ENCODE measurements at regions not wholly inside any gene's neighbourhood (a gene's known extent, or its start where the extent isn't known, plus 50 kb on each side); places are given as distances from the start of the nearest gene placed in this dataset.
"Not testable (repeated sequence)": the region's sequence is repeated elsewhere in the genome, so short reads cannot be mapped to it uniquely, and the experiment has no call there.

DNA sequence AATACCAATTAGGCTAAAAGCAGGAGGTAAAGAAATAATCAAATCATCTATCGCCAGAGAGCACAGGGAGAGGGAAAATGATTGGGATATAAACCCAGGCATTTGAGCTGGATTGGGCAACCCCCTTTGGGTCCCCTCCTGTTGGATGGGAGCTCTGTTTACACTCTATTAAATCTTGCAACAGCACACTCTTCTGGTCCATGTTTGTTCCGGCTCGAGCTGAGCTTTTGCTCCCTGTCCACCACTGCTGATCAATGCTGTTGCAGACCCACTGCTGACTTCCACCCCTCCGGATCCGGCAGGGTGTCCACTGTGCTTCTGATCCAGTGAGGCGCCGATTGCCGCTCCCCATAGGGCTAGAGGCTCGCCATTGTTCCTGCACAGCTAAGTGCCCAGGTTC is 493.8 kb downstream of the MATN1 start:
- DNase-seq: no peak

DNA sequence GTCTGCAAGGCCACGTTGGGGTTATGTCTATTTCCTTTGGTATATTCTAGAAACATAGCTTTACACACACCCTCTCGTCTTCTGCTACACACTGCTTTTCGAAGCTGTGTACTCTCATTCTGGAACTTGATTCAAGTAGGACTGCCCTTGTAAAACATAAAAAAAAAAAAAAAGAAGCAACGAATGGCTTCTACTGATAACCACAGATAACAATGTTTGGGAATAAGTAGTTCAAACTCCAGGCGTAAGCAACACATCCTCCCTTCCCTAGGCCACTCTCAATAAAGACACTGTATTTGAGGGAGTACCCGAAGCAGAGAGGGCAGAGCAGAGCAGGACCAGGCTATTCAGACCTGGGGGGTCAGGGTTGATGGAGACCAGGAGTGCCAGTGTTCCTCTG is 496.7 kb downstream of the MATN1 start:
- DNase-seq: no peak

DNA sequence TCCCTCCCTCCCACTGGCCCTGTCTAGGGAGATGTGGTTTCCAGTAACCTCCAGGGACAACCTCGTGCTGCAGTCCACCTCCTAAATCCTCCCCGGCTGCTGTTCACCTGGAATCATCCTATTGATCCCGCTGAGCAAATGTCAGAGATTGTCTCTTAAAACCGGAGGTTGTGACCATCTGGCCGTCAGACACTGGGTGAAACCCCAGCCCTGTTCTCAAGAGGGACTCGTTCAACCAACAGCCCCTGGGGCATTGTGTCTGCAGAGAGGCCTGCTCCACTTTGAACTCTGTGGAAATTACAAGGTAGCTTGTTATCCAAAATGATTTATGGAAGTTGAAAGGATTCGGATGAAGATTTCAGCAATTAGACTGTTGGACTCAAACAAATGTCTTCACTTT is 498.0 kb downstream of the MATN1 start:
- no peak for DNase-seq

DNA sequence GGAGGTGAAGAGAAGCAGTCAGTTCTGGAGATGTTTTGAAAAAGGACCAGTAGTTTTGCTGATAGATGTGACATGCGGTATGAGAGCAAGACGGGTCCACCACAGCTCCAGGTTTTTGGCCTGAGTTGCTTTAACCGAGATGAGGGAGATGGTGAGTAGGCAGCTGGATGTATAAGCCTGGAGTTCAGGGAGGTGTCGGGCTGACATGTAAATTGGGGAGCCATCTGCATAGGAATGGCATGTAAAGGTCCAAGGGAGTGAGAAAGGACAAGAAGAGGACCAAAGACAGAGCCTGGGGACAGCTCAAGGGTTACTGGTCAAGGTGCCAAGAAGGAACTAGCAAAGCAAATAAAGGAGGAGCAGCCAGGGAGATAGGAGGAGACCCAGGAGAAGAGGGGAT is 503.7 kb downstream of the MATN1 start:
- DNase-seq: no peak

DNA sequence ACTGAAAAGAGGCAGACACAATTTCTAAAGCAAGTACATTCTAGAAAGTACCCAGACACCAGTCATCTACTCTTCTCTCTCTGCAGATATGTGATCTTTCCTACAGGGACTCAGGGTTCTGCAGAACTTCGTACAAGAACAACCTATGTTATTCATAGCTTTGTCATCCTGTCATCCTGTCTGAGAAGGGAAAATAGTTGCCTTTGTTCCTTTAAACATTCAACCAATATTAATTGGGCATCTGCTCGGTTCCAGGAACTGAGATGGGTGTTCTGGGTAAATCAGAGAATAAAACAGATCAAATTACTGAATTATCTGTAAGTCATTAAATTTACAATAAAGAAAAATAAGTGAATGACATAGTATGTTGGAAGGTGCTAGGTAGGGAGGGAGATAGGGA is 504.9 kb downstream of the MATN1 start:
- no peak for DNase-seq

DNA sequence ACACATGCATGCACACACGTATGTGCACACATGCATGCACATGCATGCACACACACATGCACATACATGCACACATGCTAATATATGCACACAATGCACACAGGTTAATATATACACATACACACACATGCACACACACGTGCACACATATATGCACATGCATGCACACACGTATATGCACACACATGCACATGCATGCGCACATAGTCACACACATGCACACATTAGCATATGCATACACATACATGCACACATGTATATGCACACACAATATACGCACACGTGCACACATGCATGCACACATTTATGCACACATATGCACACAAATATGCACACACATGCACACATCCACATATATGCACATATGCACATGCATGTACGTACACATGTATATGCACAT is 506.8 kb downstream of the MATN1 start:
- DNase-seq: no peak

DNA sequence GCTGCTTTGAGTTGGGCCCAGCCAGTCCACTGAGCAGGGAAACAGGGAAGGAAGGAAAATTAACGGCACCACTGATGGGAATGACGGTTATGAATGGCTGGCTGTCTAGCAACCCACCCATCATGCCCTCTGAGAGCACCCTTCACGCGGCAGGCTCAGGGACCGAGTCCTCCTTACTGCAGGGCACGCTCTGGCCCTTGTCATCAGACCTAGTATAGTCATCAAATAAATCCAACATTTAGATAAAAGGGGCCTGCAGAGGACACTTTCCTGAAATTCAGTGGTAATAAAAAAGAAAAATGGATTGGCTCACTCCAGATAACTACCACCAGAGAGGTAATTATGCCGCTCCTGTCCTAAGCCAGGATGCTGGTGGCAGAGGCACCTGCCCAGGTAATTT is 509.4 kb downstream of the MATN1 start:
- DNase-seq: no peak

DNA sequence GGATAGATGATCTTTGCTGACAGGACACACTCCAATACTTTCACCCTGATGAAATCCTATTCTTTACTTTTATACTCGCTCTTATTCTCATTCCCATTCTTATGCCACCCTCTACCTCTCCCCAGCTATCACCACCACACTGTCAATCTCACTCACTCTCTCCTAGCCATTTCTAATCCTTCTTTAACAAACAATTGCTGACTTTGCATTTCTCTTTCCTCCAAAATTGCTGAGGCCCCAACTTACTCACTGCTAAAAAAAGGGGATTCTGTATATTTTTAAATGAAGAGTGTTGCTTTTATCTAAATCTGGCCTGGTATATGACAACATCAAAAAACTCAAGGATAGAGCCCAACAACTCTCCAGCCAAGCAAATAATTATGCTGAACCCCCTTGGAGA is 515.4 kb downstream of the MATN1 start:
- DNase-seq: not testable (repeated sequence)

DNA sequence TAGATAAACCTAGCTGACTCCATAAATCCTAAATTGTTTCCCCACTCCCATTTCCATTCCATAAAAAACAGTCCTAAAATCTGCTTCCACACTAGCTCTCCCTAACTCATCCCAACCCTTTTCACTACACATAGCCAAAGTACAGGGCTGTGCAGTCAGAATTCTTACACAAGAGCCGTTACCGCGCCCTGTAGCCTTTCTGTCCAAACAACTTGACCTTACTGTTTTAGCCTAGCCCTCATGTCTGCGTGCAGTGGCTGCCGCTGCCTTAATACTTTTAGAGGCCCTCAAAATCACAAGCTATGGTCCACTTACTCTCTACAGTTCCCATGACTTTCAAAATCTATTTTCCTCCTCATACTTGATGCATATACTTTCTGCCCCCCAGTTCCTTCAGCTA is 516.8 kb downstream of the MATN1 start:
- not testable (repeated sequence) for DNase-seq

DNA sequence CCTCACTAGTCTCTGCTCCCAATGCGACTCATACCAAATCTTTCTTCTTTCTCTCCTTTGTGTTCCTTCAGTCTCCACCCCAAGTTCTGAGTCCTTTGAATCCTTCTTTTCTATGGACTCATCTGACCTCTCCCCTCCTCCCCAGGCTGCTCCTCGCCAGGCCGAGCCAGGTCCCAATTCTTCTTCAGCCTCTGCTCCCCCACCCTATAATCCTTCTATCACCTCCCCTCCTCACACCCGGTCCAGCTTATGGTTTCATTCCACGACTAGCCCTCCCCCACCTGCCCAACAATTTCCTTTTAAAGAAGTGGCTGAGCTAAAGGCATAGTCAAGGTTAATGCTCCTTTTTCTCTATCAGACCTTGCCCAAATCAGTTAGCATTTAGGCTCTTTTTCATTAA is 518.5 kb downstream of the MATN1 start:
- DNase-seq: not testable (repeated sequence)

DNA sequence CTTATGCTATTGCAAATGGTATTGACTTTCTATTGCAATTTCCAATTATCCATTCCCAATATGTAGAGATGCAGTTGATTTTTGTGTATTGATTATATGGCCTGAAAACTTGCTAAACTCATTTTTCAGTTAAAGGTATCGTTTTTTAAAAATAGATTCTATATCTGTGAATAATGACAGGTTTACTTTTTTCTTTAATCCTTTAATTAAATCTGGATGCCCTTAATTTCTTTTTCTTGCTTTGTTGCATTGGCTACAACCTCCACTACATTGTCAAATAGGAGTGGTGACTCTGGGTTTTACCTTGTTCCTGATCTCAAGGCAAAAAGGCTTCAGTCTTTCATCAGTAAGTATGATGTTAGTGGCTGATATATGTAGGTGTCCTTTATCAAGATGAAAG is 522.4 kb downstream of the MATN1 start:
- no peak for DNase-seq

DNA sequence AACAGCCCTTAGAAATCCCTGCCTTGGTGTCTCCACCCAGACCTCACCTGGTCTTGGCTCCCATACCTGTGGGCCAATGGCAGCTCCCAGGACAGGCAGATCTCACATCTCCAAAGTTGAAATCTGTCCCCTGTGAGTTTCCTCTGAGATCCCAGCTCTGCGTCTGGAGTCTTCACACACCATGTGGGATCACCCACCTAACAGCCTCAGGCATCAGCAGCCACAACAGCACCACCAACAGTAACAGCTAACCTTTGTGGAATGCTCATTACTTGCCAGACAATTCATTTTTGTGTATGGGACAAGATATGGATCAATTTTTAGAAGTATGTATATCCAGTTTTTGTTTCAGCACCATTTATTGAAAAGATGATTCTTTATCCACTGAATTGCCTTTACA is 523.2 kb downstream of the MATN1 start:
- DNase-seq: no peak

DNA sequence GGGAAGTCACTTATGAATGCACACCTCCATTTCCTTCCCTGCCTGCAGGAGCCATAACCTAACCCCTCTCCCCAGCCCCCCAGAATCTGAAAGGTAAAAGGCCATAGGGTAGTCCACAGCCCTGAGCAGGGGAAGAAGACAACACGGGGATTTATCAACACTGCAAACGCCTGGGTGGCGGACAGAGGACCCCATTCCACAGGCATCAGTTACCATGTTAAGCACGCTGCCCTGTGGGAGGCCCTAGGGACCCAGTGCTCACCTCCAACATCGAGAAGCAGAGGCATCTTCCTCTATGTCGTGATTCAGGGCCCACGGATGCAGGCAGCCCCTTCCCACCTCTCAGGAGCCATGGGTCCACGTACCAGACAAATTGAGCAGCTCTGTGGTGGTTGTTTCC is 523.8 kb downstream of the MATN1 start:
- no peak for DNase-seq

DNA sequence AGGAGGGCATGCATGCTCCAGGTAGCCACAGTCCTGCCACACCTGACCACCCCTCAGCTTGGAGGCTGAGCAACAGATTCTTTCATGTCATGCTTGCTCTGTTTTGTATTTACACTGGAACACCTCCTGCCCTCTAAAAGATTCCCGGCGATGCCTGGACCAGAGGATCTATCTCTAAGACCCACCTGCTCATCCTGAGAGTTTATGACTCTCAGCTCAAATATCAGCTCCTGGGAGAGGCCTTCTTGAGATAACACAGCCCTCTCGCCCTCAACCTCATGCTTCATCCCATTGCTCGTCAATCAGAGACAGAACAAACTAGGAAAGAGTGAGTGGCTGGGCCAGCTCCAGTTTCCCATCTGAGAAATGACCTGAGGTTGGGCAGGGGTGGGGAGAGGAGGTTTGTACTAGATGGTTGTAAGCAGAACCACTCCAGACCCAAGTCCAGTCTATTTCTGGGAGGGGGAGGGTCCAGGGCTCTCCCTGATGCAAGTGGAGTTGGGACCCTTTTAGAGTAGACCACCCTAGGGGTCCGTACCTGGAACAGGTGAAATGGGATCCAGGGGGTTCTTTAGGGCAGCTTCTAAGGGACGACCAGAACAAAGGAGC is 524.5 kb downstream of the MATN1 start:
- no peak for DNase-seq

DNA sequence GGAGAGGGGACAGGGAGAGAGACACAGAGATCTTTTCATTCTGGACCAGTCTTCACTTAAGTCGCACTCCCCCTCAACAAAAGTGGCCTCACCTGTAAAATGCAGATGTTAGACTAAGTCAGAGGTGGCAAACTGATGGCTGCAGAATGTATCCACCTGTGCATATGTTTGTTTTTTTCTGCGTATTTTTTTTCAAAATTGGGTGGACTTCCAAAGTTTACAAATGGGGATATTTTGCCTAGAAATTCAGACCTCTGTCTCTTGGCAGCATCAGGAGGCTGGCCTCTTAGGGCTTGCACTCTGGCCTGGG is 525.0 kb downstream of the MATN1 start:
- no peak for DNase-seq

DNA sequence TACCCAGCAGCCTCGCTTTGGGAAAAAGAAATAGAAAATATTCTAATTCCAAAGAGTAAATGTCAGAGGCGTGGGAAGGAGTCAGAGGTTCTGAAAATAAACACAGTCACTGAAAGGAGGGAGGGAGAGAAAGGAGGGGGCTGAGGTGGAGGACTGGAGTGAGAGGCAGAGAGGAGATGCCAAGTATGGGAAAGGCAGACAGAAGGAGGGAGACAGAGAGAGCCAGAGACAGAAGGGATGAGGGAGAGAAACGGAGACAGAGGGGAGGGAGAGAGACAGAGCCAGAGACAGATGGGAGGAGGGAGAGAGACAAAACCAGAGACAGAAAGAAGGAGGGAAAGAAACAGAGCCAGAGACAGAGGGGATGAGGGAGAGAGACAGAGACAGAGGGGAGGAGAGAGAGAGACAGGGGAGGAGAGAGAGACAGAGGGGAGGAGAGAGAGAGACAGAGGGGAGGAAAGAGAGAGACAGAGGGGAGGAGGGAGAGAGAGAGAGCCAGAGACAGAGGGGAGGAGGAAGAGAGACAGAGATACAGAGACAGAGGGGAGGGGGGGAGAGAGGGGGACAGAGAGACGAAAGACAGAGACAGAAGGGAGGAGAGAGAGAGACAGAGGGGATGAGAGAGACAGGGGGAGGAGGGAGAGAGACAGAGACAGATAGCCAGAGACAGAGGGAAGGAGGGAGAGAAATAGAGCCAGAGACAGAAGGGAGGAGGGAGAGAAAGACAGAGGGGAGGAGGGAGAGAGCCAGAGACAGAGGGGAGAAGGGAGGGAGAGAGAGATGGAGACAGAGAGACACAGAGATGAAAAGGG is 525.5 kb downstream of the MATN1 start:
- no peak for DNase-seq

DNA sequence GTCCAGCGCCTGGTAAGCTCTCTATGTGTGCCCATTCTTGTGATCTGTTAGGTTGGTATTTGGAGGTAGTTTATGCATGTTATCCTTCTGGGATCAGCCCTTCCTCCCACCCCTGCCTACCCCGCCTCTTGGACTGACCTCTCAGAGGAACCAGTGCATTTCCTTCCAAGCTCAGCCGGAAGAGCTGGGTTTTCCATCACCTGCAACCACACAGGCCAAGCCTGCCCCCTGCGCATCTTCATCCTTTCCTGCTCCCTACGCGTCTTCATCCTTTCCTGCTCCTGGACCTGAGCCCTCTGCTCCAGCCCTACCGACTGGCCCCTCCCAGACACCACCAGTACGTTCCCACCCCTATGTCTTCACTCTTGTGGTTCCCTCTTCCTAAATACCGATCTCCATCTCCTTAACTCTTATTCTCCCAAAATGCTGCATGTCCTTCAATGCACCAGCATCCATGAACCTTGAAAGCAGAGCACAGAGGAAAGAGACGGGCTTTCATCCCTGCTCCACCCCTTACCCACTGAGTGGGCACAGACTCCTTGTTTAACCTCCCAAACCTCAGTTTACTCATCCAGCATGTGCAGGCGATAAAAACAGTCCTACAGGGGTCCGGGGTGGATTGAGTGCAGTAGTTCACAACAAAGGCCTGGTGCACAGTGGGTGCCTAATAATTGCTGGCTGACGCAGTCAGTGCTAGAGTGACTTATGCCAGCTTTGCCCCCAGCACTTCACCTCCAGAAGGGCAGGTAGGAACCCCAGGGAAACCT is 526.3 kb downstream of the MATN1 start:
- no peak for DNase-seq

DNA sequence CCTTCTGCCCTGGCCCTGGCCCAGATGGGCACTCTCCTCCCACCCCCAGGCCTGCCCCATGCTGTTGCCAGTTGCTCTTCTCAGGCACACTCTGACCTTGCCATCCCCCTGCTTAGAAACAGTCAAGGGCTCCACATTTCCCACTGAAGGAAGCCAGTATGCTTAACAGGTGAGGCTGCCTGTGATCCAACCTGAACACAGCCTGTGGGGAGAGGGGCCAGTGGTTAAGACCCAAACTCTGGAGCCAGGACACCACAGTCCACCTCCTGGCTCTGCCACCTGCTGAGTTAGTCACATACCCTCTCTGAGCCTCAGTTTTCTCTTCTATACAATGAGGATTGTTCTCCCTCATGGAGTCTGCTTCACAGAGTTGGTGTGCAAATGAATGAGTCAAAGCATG is 526.9 kb downstream of the MATN1 start:
- DNase-seq: no peak

DNA sequence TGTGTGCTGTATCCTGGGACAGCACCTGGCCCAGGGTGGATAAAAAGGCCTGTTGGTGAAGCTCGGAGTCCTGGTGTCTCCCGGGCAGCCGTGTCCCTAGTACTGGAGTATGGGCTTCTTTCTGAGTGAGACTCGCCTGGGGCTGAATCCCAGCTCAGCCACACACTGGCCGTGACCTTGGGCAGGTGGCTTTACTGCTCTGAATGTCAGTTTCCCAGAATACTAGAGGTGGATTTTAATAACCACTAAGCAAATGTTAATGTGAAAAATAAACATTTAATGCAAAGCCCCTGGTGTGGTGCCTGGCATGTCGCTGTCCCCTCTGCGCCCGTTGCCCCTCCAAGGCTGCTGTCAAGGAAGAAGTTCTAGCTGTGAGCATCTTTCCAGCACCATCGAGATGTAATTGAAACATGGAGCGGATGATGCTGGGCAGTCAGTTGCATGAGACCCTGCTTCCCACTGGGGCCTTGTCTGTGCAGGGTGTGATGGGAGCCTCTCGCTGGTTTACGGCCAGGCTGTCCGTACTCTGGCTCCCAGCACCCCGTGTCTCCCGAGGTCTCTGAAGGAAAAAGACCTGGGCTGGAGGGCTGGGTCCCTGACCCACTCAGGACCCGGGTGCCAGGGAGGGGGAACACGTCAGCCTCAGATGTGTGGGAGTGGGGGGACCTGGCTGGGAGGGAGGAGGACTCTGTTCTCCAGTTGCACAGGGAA is 527.8 kb downstream of the MATN1 start:
- no peak for DNase-seq

DNA sequence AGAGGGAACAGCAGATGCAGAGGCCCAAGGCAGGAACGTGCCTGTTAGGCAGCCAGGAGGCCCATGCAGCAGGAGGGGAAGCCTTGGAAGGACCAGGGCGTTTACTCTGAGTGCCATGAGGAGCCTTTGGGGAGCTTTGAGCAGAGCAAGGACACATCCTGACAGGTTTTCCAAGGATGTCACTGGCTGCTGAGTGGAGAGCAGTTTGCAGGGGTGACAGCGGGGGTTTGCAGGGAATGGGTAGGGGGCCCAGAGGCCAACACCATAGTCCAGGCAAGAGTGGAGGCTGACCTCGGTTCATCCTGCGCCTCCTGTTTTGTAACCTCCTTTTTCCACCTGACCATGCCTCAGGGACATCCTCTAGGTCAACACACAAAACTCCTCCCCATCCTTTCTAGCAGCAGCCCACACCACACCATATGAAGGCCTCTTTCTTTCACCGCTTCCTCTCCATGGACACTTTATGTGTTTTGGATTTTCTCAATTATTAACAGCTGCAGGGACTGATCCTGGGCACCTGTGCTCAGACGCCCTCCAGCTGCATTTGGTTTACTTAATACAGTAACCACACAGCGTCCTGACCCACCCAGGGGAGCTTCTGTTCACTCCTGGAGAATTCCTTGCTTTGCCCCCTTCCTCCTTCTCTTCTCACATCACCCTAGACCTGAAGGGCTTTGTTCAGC is 528.5 kb downstream of the MATN1 start:
- DNase-seq: no peak

DNA sequence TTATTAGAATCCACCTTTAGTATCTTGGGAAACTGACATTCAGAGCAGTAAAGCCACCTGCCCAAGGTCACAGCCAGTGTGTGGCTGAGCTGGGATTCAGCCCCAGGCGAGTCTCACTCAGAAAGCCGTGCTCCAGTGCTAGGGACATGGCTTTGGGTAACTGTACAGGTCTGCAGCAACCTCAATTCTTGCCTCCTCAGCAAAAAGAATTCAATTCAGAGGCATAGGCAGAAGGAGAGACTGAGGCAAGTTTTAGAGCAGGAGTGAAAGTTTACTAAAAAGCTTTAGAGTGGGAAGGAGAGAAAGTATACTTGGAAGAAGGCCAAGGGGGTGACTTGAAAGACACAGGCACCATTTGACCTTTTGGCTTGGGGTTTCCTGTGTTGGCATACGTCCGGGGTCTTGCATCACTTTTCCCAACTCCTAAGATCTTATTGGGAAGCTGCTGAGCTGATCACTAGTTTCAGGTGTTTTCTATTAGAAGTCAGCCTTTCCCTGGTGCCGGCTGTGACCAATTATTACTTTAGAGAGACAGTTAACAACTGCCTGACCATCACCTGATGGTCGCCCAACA is 529.3 kb downstream of the MATN1 start:
- no peak for DNase-seq

DNA sequence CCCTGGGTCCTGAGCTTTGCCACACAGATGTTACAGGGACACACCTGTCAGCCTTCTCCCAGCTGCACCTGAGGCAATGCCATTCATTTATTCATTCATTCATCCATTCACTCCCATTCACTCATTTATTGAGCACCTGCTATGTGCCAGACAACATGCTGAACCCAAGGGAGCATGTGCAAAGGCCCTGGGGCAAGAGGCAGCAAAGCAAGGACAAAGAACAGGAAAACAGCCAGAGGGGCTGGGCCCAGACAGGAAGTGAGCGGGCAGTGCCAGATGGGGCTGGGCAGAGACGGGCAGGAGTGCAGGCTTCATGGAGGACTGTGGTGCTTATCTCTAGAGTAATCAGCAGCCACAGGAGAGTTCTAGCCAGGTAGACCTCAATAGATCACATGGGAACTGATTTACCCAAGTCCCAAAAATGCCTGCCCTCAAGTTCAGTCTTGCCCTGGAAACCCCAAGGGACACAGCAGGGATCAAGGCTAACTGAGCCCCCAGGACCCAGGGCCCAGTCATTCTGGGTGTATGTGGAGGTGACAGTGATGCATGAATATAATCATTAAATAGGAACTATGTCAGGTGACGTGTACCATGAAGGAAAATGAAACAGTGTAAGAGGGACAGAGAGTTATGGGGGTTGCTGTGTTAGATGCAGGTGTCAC is 530.3 kb downstream of the MATN1 start:
- DNase-seq: no peak

Data from CD4-positive, alpha-beta T cell treated with Interleukin-1 beta for 1 hour (primary cell).